Lung (tissue), 11 donors: ENCODE measurements at regions not wholly inside any gene's neighbourhood (a gene's known extent, or its start where the extent isn't known, plus 50 kb on each side); places are given as distances from the start of the nearest gene placed in this dataset.

ENCODE experiments used
- ATAC-seq: fragments of 200-7000 bp; cut with Tn5 transposase; one replicate; pipeline ENCODE4 v1.9.1; 2020; ENCODE audit warnings: moderate number of reproducible peaks; ENCODE audit not compliant: insufficient read depth, low FRiP score
- DNase-seq, 3 donors: peaks; one replicate each; pipeline ENCODE4 v3.0.0-alpha.2; 2013 to 2017
- H3K27ac ChIP-seq, 2 donors: one replicate each; pipeline ENCODE4 v1.5.1; 2013; ENCODE audit warnings: mild to moderate bottlenecking in 2 of 2, moderate library complexity in 2 of 2, control low read depth in 1 of 2, inconsistent platforms in 1 of 2, low read depth in 1 of 2, low read length in 1 of 2
- H3K27me3 ChIP-seq, 3 donors: one replicate each; pipeline ENCODE4 v1.5.1; 2013; ENCODE audit warnings: low read length in 2 of 3; ENCODE audit not compliant: control insufficient read depth in 3 of 3, insufficient read depth in 3 of 3
- H3K36me3 ChIP-seq, 4 donors: one replicate each; pipeline ENCODE4 v1.5.1; 2013; ENCODE audit warnings: low read length in 4 of 4, mild to moderate bottlenecking in 1 of 4, moderate library complexity in 1 of 4; ENCODE audit not compliant: control insufficient read depth in 4 of 4, insufficient read depth in 4 of 4
- H3K4me1 ChIP-seq, 5 donors: one replicate each; pipeline ENCODE4 v1.5.1; 2013; ENCODE audit warnings: low read length in 5 of 5, mild to moderate bottlenecking in 2 of 5, moderate library complexity in 1 of 5; ENCODE audit not compliant: control insufficient read depth in 5 of 5, insufficient read depth in 5 of 5
- H3K4me3 ChIP-seq: one replicate; pipeline ENCODE4 v1.5.1; 2013; ENCODE audit warnings: mild to moderate bottlenecking, control low read depth, moderate library complexity
- H3K9ac ChIP-seq, 2 donors: one replicate each; pipeline ENCODE4 v1.5.1; 2013; ENCODE audit warnings: low read length in 2 of 2, control low read depth in 1 of 2; ENCODE audit not compliant: insufficient read depth in 1 of 2
- H3K9me3 ChIP-seq, 4 donors: one replicate each; pipeline ENCODE4 v1.5.1; 2013; ENCODE audit warnings: low read length in 3 of 4, mild to moderate bottlenecking in 1 of 4, moderate library complexity in 1 of 4; ENCODE audit not compliant: control insufficient read depth in 4 of 4, insufficient read depth in 3 of 4
- WGBS, 2 donors: extraction: QIAGEN DNeasy Blood & Tissue Kit; methylation state at CpG; one replicate each; pipeline ENCODE4 v1.1.7; 2013; 5-methylcytosine and 5-hydroxymethylcytosine counted together
- TF ChIP-seq, protein P1 (sequence below): IDR thresholded peaks from 2 replicates; pipeline ENCODE4 v1.5.1; 2012; ENCODE audit warnings: mild to moderate bottlenecking; ENCODE audit errors: control extremely low read depth, extremely low read depth
- donor health status: control.
- donor health status: control.
- donor health status: Bipolar disorder and iron deficiency.
- donor health status: healthy.
- donor health status: DM: yes; HTN: yes; CAD: no.

DNA sequence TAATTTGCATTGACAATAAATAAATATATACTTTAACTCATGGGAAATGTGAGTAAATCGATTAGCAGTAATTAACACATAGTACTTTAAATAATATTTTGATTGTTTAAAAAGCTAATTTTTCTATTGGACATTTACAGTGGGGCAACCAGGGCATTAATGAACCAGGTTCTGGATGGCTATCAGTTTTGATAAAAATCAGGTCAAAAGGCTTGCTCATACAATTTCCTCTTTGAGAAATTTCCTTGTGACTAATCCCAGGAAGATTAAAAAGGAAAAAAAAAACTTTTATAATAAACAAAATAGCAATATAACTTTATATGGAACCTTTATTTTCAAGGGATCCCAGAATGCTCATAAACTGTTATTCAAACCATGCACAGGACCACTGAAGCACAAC, 497.2 kb upstream of the ZEB2 start:
- Histone ChIP-seq H3K9me3 (no peaks in the 10 kb centered on the region), H3K4me1 (peaks cover 0 to 13% (median 5%) of the 10 kb centered on the region in 5 donors), H3K36me3 (no peaks in the 10 kb centered on the region), H3K4me3 (no peak overlapping the region), H3K27ac (no peak overlapping the region), H3K9ac (no peak overlapping the region), H3K27me3 (no peaks in the 10 kb centered on the region)
- ATAC-seq (no peak), DNase-seq (no peak)
- WGBS, 2 donors, result 85 to 93% methylated on average over 1 of the region's 1 CpG
- TF ChIP-seq, protein P1, sequence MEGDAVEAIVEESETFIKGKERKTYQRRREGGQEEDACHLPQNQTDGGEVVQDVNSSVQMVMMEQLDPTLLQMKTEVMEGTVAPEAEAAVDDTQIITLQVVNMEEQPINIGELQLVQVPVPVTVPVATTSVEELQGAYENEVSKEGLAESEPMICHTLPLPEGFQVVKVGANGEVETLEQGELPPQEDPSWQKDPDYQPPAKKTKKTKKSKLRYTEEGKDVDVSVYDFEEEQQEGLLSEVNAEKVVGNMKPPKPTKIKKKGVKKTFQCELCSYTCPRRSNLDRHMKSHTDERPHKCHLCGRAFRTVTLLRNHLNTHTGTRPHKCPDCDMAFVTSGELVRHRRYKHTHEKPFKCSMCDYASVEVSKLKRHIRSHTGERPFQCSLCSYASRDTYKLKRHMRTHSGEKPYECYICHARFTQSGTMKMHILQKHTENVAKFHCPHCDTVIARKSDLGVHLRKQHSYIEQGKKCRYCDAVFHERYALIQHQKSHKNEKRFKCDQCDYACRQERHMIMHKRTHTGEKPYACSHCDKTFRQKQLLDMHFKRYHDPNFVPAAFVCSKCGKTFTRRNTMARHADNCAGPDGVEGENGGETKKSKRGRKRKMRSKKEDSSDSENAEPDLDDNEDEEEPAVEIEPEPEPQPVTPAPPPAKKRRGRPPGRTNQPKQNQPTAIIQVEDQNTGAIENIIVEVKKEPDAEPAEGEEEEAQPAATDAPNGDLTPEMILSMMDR, result no peak

DNA sequence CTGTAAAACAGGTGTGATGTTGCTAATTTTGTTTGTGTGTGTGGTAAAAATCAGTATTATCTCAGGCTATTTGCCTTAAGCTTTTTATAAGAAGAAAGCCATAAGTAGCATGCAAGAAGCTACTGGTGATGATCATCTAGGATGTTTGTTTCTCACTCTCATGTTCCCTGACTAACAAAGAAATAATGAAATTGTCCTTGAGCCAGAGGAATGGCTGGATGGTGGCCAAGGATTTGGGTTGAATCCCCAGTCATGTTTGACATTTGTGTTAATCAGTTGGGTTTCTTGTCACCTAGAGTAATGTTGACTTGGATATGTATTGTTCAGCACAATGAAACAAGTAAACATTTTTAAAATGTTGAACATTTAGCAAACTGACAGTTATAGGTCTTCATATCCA, 496.8 kb upstream of the ZEB2 start:
- ATAC-seq (no peak), DNase-seq (no peak)
- H3K36me3 ChIP-seq, result no peaks in the 10 kb centered on the region
- H3K9me3 ChIP-seq, result no peaks in the 10 kb centered on the region
- H3K27me3 ChIP-seq, result no peaks in the 10 kb centered on the region
- H3K4me3 ChIP-seq, result no peak overlapping the region
- H3K4me1 ChIP-seq, result peaks cover 0 to 10% (median 5%) of the 10 kb centered on the region in 5 donors
- TF ChIP-seq, protein P1, result no peak
- H3K9ac ChIP-seq, result no peak overlapping the region
- H3K27ac ChIP-seq, result no peak overlapping the region

DNA sequence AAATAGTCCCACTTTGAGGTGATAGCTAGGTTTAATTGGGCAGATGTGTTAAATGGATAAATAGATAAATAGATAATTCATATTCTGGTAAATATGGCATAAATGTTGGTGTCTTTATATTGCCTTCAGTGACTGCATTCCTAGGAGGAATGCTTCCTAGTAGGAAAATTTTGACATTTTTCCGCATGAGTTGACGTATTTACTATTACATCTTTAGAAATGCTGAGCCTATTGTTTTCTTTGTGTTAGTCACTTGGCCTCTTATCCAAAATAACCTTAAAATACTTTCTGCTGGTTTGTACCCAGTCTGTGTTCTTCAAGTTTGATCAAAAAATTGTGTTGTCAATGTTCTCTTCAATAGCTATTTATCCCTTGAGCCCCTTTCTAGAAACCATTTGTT, 495.6 kb upstream of the ZEB2 start:
- no peak for DNase-seq
- 99% methylated on average over 2 of the region's 2 CpGs for WGBS, 2 donors
- TF ChIP-seq, protein P1, result no peak
- Histone ChIP-seq H3K4me3 (no peak overlapping the region), H3K27me3 (no peaks in the 10 kb centered on the region), H3K9ac (no peak overlapping the region), H3K4me1 (peaks cover 0 to 9% (median 5%) of the 10 kb centered on the region in 5 donors), H3K36me3 (no peaks in the 10 kb centered on the region), H3K27ac (no peak overlapping the region), H3K9me3 (no peaks in the 10 kb centered on the region)
- ATAC-seq, result no peak

DNA sequence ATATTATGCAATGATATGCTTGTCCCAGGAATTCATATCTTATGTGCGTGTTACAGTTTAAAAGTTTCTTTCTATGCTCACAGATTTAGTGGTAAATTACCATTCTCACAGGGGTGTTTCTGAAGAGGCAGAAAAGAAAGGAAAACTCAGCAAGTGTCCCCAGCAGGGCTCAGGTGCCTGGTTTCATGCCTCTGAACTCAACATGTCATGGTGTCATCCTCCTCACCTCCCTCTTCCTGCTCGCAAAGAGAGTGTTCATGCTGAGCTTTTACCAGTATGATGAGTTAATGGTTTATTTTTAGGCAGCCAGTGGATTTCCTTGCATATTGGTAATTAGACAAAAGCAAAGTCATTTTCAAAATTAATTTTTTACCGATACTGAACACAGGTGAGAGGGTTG, 492.9 kb upstream of the ZEB2 start:
- H3K9ac ChIP-seq, result no peak overlapping the region
- no peaks in the 10 kb centered on the region for H3K9me3 ChIP-seq
- no peak overlapping the region for H3K4me3 ChIP-seq
- ATAC-seq, result no peak
- DNase-seq, result no peak
- TF ChIP-seq, protein P1, result no peak
- H3K27ac ChIP-seq, result no peak overlapping the region
- no peaks in the 10 kb centered on the region for H3K36me3 ChIP-seq
- WGBS, 2 donors, result 89 to 94% methylated on average over 3 of the region's 3 CpGs
- H3K4me1 ChIP-seq, result peaks cover 0 to 14% (median 5%) of the 10 kb centered on the region in 5 donors
- no peaks in the 10 kb centered on the region for H3K27me3 ChIP-seq
